ENCODE measurements at regions not wholly inside any gene's neighbourhood (a gene's known extent, or its start where the extent isn't known, plus 50 kb on each side); places are given as distances from the start of the nearest gene placed in this dataset.
"Not testable (repeated sequence)": the region's sequence is repeated elsewhere in the genome, so short reads cannot be mapped to it uniquely, and the experiment has no call there.

DNA sequence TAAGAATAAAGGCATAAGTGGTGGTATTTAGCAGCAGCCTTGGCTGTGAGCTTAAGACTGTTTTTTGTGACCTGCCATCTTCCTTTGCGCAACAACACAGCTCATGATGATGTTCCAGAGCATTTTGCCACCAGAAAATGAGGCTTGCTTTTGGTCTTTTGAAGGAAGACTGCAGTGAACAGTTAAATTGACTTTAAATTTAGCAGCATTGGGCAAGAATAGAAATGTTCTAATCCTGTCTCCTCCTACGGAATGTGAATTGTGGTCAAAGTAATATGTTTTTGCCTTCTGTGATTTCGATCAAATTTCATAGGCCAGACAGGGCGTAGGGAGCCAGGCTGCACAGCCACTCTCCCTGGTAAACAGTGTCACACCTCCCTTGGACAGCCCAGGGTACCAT lies 460.7 kb upstream of the RASGRP1 start:
- FAIRE-seq, result no peak
- TF ChIP-seq SPI1 (IDR thresholded peaks at IDR 0.05; ENCODE audit: low read depth, low read length), result no peak
- DNase-seq (ENCODE audit: insufficient read length, low spot score), result no peak

DNA sequence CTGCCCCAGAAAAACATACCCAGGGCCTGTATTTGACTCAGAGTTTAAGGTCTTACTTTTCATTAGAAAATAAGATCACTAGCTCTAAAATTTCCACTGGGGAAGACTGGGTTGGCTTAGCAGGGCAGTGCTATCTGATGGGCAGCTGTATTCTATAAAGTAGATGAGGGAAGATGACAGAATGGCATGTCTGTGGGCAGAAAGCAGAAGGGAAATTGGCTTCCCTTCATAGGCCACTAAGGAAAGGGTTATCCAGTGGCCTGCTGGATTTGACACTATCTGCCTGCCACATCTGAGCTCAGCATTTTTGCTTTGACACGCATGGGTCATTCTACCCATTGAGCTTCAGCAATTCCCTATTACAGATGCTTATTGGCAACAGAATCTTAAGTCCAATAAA lies 461.3 kb upstream of the RASGRP1 start:
- FAIRE-seq (no peak), DNase-seq (ENCODE audit: insufficient read length, low spot score) (no peak)
- TF ChIP-seq POU2F2 (IDR thresholded peaks at IDR 0.05; ENCODE audit: low read depth, low read length) (no peak), PAX5 (IDR thresholded peaks at IDR 0.05; ENCODE audit: insufficient read depth, low read length, severe bottlenecking) (no peak), TAF1 (IDR thresholded peaks at IDR 0.05; ENCODE audit: low read depth, low read length) (no peak), POLR2A (IDR thresholded peaks at IDR 0.05; ENCODE audit: low read depth, low read length) (no peak), POLR2AphosphoS5 (IDR thresholded peaks at IDR 0.05; ENCODE audit: low read depth, low read length) (no peak), SPI1 (IDR thresholded peaks at IDR 0.05; ENCODE audit: low read depth, low read length) (no peak)

DNA sequence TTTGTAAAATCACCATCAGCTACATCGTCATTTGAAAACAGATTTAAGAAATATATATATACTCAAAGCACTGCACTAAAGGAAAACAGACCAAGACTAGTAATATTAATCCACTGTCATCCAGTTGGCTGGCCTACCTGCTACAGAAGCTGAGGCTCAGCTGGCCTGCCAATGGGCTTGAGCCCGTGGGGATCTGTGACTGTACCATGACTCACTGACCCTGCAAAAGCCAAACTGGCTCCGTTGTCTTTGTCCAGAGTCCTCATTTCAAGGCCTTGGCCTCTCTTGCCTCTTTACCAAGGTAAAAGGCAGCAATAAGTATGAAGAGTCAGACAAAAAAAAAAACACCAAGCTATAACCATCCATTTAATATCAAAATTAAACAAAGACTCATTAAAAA lies 463.5 kb upstream of the RASGRP1 start:
- FAIRE-seq, result no peak
- TF ChIP-seq TAF1 (IDR thresholded peaks at IDR 0.05; ENCODE audit: low read depth, low read length) (no peak), POLR2AphosphoS5 (IDR thresholded peaks at IDR 0.05; ENCODE audit: low read depth, low read length) (no peak), POU2F2 (IDR thresholded peaks at IDR 0.05; ENCODE audit: low read depth, low read length) (no peak), PAX5 (IDR thresholded peaks at IDR 0.05; ENCODE audit: insufficient read depth, low read length, severe bottlenecking) (no peak), POLR2A (IDR thresholded peaks at IDR 0.05; ENCODE audit: low read depth, low read length) (no peak), SPI1 (IDR thresholded peaks at IDR 0.05; ENCODE audit: low read depth, low read length) (no peak)
- no peak for DNase-seq (ENCODE audit: insufficient read length, low spot score)

DNA sequence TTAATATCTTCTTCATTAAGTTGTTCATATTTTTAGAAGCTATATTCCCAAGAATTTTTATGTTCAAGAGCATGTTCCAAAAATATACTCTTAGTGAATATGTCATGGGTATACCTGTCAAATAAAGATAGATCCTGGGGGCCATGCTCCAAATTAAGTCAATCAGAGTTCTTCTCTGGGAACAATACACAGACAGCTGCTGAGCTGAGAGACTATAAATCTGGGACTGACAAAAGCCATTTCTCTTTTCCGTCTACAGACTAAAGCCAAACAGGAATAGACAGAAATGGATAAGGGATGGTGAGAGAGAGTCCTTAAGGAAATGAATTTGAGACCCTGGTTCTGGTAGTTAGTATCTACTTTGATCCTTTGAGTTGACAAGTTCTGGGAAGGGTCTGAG lies 465.1 kb upstream of the RASGRP1 start:
- no peak for DNase-seq (ENCODE audit: insufficient read length, low spot score)
- FAIRE-seq, result no peak
- TF ChIP-seq TAF1 (IDR thresholded peaks at IDR 0.05; ENCODE audit: low read depth, low read length), result no peak
- TF ChIP-seq PAX5 (IDR thresholded peaks at IDR 0.05; ENCODE audit: insufficient read depth, low read length, severe bottlenecking), result no peak
- TF ChIP-seq POU2F2 (IDR thresholded peaks at IDR 0.05; ENCODE audit: low read depth, low read length), result no peak
- no peak for TF ChIP-seq SPI1 (IDR thresholded peaks at IDR 0.05; ENCODE audit: low read depth, low read length)
- no peak for TF ChIP-seq POLR2A (IDR thresholded peaks at IDR 0.05; ENCODE audit: low read depth, low read length)
- TF ChIP-seq POLR2AphosphoS5 (IDR thresholded peaks at IDR 0.05; ENCODE audit: low read depth, low read length), result no peak

DNA sequence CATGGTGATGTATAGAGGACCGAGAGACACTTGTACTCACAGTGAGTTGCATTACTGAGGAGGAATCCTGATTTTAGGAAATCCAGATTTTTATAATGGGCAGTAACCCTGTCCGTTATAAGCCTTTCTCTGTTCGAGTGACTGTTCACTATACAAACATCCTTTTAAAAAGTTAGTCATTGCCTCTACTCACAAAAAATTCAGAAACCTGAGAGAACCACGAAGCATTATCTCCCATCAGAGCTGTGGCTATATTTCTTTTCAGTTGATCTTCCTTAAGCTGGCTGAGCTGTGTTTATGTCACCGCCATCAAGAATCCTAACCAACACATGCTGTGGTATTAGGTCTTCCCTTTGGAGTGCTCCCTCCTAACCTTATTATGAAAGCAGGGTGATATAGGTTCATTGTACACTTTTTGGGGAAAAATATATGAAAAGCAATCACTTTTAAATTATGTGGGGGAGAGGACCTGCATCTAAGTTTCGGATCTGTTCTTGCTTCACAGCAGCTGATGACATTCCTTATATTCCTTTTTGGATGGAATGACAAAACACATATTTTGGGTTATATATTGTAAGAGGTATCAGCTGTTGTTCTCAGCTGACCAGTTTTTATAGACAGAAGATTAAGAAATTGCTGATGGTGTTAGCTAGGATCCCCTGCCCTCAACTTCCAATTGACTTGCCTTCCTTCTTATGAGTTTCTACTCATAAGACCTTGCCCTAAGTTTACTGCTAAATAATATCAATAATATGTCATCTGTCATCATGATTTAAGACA lies 465.9 kb upstream of the RASGRP1 start:
- DNase-seq (ENCODE audit: insufficient read length, low spot score), result no peak
- no peak for FAIRE-seq
- TF ChIP-seq TAF1 (IDR thresholded peaks at IDR 0.05; ENCODE audit: low read depth, low read length) (no peak), POLR2AphosphoS5 (IDR thresholded peaks at IDR 0.05; ENCODE audit: low read depth, low read length) (no peak), SPI1 (IDR thresholded peaks at IDR 0.05; ENCODE audit: low read depth, low read length) (no peak), PAX5 (IDR thresholded peaks at IDR 0.05; ENCODE audit: insufficient read depth, low read length, severe bottlenecking) (no peak), POU2F2 (IDR thresholded peaks at IDR 0.05; ENCODE audit: low read depth, low read length) (no peak), POLR2A (IDR thresholded peaks at IDR 0.05; ENCODE audit: low read depth, low read length) (no peak)

DNA sequence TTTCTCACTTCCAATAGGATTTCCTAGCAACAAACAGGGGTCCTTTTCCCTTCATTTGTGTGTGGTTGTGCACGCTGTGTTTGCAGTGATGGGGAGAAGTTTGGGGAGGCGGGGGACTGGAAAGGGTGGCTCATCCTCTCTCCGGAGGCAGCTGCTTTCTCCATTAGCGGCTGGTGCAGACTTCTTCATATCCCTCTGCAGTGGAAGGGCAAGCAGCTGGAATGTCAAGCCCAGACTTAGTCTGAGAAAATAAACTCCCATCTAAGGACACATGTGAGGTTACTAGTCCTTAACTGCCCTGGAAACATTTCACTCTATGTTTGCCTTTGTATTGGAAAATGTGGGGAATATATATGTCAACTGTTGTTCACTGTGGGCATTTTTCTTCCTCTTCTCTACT lies 467.0 kb upstream of the RASGRP1 start:
- FAIRE-seq, result no peak

DNA sequence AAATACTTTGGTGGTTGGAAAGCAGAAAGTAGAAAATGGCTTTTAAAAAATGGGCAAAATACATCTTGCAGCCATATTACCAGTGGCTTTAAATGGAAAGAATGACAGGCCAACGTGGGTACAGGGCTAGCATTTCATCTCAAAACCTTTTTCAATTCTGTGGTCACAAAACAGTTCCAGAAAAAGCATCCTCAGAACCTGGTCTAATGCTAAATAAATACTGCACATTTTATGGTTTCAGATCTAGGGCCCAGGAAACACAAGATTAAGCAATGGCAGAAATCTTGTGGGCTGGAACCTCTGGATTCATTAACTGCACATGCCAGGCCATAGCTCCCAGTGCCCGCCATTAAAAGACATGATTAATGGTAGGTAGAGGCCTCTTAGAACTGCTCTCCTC lies 470.2 kb upstream of the RASGRP1 start:
- TF ChIP-seq TAF1 (IDR thresholded peaks at IDR 0.05; ENCODE audit: low read depth, low read length), result no peak
- TF ChIP-seq POLR2AphosphoS5 (IDR thresholded peaks at IDR 0.05; ENCODE audit: low read depth, low read length), result no peak
- TF ChIP-seq POLR2A (IDR thresholded peaks at IDR 0.05; ENCODE audit: low read depth, low read length), result no peak
- no peak for TF ChIP-seq POU2F2 (IDR thresholded peaks at IDR 0.05; ENCODE audit: low read depth, low read length)
- no peak for TF ChIP-seq SPI1 (IDR thresholded peaks at IDR 0.05; ENCODE audit: low read depth, low read length)
- no peak for TF ChIP-seq PAX5 (IDR thresholded peaks at IDR 0.05; ENCODE audit: insufficient read depth, low read length, severe bottlenecking)
- DNase-seq (ENCODE audit: insufficient read length, low spot score), result no peak
- FAIRE-seq, result no peak

More for the DNA sequence above, 467.0 kb upstream of the RASGRP1 start:
- no peak for DNase-seq (ENCODE audit: insufficient read length, low spot score)
- no peak for TF ChIP-seq POU2F2 (IDR thresholded peaks at IDR 0.05; ENCODE audit: low read depth, low read length)
- no peak for TF ChIP-seq SPI1 (IDR thresholded peaks at IDR 0.05; ENCODE audit: low read depth, low read length)
- no peak for TF ChIP-seq PAX5 (IDR thresholded peaks at IDR 0.05; ENCODE audit: insufficient read depth, low read length, severe bottlenecking)
- TF ChIP-seq TAF1 (IDR thresholded peaks at IDR 0.05; ENCODE audit: low read depth, low read length), result no peak
- TF ChIP-seq POLR2AphosphoS5 (IDR thresholded peaks at IDR 0.05; ENCODE audit: low read depth, low read length), result no peak
- no peak for TF ChIP-seq POLR2A (IDR thresholded peaks at IDR 0.05; ENCODE audit: low read depth, low read length)

DNA sequence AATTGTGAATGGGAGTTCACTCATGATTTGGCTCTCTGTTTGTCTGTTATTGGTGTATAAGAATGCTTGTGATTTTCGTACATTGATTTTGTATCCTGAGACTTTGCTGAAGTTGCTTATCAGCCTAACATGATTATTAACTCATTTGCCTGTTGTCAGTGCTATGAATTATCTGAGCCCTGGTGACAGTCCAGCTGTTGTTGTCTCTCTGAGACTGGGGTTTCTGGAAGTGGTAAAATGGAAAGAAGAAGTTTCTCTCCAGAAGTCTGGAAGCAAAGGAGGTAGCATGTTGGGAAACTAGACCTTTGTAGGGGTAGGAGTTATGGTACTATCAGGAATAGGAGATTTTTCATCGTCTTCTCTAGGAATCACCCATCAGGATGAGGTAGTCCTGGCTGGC lies 473.0 kb upstream of the RASGRP1 start:
- FAIRE-seq; DNase-seq (ENCODE audit: insufficient read length, low spot score): not testable (repeated sequence)

DNA sequence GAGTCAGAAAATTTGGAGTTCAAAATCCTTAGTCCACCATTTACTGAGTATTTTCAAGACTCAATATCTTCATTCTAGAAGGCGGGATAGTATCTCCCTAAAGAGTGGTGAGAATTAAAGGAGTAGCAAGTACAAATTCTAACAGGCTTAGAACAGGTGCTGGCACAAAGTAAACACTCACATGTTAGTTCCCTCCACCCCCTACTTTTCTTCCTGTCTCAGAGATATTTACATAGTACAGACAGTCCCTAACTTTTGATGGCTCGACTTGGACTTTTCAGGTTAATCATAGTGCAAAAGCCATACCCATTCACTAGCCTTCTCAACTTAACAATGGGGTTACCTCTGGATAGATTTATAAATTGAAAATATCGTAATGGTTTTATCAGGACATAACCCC lies 476.2 kb upstream of the RASGRP1 start:
- TF ChIP-seq POLR2AphosphoS5 (IDR thresholded peaks at IDR 0.05; ENCODE audit: low read depth, low read length), result no peak
- no peak for TF ChIP-seq TAF1 (IDR thresholded peaks at IDR 0.05; ENCODE audit: low read depth, low read length)
- TF ChIP-seq SPI1 (IDR thresholded peaks at IDR 0.05; ENCODE audit: low read depth, low read length), result no peak
- TF ChIP-seq POLR2A (IDR thresholded peaks at IDR 0.05; ENCODE audit: low read depth, low read length), result no peak
- no peak for TF ChIP-seq POU2F2 (IDR thresholded peaks at IDR 0.05; ENCODE audit: low read depth, low read length)
- FAIRE-seq (no peak), DNase-seq (ENCODE audit: insufficient read length, low spot score) (no peak)

DNA sequence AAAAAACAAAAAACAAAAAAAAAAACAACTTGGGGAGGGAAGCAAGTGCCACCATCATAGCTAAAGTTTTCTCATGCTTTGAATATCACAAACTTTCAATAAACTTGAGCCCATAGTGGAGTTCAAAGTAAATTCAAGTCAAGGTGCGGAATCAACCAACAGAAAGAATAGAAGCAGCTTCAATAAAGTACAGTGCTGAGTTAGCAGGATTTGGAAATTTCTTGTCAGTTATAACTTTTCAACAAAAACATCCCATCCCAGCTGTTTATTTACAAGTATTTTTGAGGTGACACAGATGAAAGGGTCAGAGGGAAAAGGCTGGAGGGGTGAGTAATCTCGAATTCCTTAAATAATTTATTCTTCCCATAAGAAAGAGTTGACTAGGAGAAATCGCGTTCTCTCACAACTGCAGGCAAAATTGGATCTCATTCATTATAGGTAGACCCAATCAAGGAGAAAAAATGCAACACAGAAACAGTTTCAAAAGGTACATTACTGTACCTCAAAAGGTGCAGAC lies 477.4 kb upstream of the RASGRP1 start:
- FAIRE-seq (no peak), DNase-seq (ENCODE audit: insufficient read length, low spot score) (no peak)
- TF ChIP-seq TAF1 (IDR thresholded peaks at IDR 0.05; ENCODE audit: low read depth, low read length), result no peak
- TF ChIP-seq PAX5 (IDR thresholded peaks at IDR 0.05; ENCODE audit: insufficient read depth, low read length, severe bottlenecking), result no peak
- TF ChIP-seq POLR2A (IDR thresholded peaks at IDR 0.05; ENCODE audit: low read depth, low read length), result no peak
- no peak for TF ChIP-seq SPI1 (IDR thresholded peaks at IDR 0.05; ENCODE audit: low read depth, low read length)
- no peak for TF ChIP-seq POU2F2 (IDR thresholded peaks at IDR 0.05; ENCODE audit: low read depth, low read length)
- TF ChIP-seq POLR2AphosphoS5 (IDR thresholded peaks at IDR 0.05; ENCODE audit: low read depth, low read length), result no peak
